ENCODE measurements at regions not wholly inside any gene's neighbourhood (a gene's known extent, or its start where the extent isn't known, plus 50 kb on each side); places are given as distances from the start of the nearest gene placed in this dataset.

- TF ChIP-seq CTCF (IDR thresholded peaks at IDR 0.05) (no peak), POLR2A (IDR thresholded peaks at IDR 0.05) (no peak)
Observed at GRCh38 chr15:48062148-48062872, 58.5 kb upstream of the SLC24A5 start.
